Nucleus accumbens (tissue), 56 donors: ENCODE measurements at regions not wholly inside any gene's neighbourhood (a gene's known extent, or its start where the extent isn't known, plus 50 kb on each side); places are given as distances from the start of the nearest gene placed in this dataset.

ENCODE experiments used
- DNase-seq, 56 donors: peaks; one replicate each; lab custom pipeline; 2025; lab: John Stamatoyannopoulos, UW

DNA sequence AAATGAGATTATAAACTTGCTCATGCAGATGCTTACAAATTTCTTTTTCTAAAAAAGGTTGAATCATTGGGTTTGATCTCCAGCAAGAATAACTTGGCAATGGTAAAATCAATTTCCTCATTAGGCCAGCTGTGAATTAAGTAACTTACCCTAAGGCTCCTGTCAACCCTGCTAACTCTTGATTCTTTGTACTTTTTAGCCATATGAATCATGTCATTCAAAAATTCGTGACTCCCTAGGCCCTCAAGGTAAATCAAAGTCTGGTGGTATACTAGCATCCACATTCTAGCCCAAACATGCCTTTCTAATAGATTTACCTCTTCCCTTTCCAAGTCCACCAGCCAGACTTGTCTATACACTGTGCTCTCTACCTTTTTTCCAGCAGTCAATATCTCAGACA is 420.8 kb upstream of the BRINP1 start:
- no peak for DNase-seq

- DNase-seq, result no peak
These were observed 419.7 kb upstream of the BRINP1 start for GRCh38 chr9:119788921-119789320.

DNA sequence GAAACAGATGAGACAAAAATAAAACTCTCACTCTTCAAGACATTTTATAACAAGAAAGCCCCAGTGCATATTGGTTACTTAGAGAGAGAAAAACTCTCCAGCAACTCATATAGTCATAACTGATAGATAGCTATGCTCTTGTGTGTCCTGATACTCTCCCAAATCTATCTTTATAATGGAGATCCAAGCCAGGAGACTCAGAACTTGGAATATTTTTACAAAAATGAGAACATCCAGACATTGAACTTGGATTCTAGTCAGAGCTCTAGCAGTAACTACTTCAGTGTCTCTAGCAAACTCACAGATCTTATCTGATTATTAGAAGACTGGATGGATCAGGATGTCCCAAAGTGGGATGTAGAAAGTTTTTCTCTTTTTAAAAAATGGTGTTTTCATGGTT is 412.7 kb upstream of the BRINP1 start:
- DNase-seq, result no peak

GRCh38 chr9:119775410-119775809 is 406.2 kb upstream of the BRINP1 start:
- no peak for DNase-seq

GRCh38 chr9:119773823-119774222 is 404.6 kb upstream of the BRINP1 start:
- DNase-seq, result no peak

DNA sequence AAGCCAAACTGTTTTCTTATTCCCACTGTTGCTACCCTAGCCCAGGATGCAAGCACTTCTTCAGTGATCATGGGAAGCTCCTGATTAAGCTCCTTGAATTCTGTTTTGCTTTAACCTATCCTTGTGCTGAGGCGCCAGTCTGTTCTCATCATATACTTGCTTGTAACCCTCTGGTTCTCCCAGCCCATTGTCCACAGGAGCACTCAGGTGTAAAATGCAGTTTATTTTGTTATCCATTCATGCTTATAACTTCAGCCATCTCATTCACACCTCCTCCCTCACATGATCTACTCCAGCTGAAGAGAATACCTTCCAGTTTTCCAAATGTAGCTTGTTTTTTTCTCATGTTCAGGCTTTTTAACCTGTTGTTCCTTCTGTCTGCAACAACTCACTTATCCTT is 402.1 kb upstream of the BRINP1 start:
- DNase-seq, result no peak

DNA sequence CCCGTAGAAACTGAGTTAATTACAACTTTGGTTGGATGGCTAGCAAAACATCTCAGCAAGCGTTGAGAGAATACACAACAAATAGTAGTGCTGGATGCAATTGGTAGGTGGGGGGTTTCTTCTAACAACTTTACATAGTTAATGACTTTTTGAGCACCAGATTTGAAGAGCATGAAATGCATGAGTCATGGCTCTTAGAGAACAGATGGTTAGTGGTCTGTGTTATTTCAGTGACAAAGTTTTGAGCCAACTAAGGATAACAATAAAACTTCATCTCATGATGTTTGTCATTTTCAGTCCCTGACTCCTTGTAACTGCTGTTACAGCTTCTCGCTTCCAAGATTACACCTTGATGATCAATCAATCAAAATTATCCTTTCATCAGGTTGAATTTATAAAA is 399.0 kb upstream of the BRINP1 start:
- no peak for DNase-seq

- DNase-seq, result no peak
These were observed 396.5 kb upstream of the BRINP1 start for GRCh38 chr9:119765632-119766175.

- no peak for DNase-seq
These were observed 394.0 kb upstream of the BRINP1 start for GRCh38 chr9:119763260-119763659.

- no peak for DNase-seq
These were observed 392.6 kb upstream of the BRINP1 start for GRCh38 chr9:119761812-119762211.

GRCh38 chr9:119758990-119759389 is 389.8 kb upstream of the BRINP1 start:
- no peak for DNase-seq

DNA sequence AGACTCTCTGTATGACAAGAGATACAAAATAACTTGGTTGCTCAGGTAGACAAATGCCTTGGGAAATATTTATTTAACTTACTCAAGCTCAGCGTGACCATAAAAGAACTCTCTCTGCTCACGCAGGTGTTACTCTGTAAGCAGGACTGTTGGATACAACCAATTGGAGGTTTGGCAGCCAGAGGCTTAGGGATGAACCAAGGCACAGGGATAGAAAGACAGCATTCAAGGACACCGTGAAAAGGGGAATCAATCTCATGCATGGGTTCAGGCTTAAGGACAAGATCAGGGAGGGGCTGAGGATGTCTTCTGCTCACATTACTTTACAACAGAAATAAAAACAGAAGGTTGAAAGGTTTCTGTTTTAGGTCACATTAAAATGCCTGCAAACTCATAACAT is 389.0 kb upstream of the BRINP1 start:
- DNase-seq, result no peak

DNA sequence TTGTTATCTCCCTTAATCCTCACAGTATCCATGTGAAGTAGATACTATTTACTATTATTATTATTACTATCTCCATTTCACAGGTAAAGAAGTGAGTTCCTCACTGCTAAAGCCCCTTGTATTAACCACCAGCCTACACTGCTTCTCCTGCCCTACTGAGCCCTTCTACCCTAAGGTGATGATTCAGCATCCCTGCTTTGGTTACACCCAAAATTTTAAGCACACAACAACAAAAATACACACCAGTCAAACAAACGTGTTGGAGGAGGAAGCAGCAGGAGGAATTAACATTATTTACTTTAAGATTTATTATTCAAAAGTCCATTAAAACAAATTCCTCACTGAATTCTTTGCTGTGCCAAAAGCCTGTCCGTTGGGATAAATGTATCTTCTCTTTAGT is 370.2 kb upstream of the BRINP1 start:
- no peak for DNase-seq

DNA sequence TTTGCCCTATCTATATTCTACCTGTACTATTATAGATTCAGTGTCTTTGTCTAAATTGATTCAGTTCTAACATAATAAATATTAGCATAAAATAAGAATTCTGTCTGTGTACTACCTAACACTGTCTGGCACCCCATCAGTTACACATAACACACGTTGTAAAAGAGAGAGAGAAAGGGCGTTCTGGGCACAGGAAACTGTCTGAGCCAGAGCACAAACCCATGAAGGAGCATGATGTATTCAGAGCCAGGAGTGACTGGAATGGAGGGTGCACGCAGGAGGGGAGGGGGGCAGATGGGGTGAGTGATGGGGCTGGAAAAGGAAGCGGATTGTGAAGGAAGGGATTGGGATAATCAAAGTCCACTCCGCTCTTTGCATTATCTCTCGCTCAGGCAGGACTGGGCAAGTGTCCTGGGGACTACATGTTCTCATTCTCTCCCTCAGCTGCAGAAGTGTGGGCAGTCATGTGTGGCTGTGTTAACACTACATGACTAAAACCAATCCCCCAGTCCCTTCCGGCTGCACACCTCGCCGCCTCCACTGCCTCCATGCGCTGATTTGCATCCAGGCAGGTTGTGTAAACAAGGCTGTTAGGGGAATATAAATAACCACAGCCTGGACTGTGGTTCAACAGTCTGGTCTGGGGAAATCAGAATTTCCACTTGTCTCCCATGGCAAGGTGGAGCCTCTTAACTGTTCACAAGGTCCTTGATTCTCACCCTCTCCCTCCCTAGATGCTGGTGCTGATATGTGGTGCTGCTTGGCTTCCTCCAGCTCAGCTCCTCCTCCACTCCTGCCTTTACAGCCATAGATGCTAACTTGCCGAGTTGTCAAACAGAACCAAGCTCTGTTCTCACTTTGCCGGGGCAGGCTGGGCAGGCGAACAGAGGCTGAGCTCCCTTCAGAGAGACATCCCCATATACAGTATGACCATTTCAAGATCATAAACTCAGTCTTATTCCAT is 367.5 kb upstream of the BRINP1 start:
- no peak for DNase-seq

DNA sequence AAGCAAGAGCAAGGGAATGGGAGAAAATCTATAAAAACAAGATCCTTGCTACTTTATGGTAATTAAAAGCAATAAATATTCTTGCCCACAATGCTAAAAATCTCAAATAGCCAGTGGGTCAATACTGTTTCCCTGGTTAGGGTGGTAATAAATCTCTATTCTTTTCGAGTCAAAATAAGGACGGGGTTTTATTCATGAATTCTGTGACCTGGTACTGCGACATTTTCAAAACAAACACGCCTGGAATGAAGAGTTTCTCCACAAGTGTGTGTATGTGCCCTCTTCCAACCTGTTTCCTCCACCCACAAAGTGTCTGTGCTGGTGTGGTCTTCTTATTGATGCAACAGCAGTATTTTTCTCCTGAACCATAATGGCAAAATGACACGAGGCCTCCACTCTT is 358.8 kb upstream of the BRINP1 start:
- DNase-seq, result no peak

DNA sequence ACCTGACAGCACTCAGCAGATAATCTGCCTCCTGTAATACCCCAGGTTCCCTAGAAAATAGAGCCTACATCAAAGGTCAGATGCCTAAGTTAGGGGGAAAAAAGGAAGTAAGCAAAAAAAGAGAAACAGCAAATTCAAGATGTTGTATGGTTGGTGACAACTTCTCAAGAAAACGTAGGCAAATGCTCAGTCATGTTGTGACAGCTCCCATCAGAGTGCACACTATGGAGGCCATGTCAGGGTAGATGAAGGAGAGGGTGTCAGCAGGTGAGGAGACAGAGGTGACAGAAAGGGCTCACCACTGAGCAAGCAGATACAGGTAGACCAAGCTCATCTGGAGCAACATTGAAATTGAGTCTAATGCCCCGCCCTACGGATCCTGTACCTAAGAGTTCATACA is 356.8 kb upstream of the BRINP1 start:
- DNase-seq, result no peak

DNA sequence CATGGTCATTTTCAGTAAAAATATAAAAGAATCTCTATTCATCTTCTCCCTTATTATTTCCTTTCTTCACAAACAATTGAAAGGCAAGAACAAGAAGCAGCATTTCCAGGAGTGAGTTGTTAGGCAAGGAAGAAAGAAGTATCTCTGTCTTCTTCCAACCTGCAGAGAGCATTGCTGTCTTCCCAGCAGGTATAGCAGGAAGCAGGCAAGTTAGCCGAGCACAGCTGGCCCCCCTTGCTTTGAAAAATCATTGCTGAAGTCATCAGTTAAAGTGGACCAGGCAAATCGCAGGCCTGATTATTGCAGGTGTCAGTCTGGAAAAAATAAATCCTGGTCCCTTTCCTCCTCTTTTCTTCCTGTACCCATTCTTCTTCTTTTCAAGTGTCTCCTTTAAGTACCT is 353.1 kb upstream of the BRINP1 start:
- DNase-seq, result no peak

DNA sequence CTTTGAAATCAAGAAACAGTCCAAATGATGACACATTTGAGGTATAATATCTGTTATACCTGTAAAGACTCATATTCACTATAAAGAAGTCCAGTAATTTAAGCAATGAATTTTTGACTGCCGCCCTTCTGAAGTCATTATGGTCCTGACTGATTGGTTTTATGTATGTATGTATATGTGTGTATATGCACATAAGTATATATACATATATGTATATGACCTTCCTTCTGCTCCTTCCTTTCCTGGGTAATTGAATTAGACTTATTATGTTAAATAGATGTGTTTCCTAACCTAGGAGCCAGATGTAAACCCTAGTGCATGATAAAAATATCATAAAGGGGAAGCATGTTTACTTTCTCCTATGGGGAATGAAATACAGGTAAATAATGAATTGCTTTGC is 343.1 kb upstream of the BRINP1 start:
- no peak for DNase-seq

GRCh38 chr9:119709431-119709830 is 340.2 kb upstream of the BRINP1 start:
- DNase-seq, result no peak

DNA sequence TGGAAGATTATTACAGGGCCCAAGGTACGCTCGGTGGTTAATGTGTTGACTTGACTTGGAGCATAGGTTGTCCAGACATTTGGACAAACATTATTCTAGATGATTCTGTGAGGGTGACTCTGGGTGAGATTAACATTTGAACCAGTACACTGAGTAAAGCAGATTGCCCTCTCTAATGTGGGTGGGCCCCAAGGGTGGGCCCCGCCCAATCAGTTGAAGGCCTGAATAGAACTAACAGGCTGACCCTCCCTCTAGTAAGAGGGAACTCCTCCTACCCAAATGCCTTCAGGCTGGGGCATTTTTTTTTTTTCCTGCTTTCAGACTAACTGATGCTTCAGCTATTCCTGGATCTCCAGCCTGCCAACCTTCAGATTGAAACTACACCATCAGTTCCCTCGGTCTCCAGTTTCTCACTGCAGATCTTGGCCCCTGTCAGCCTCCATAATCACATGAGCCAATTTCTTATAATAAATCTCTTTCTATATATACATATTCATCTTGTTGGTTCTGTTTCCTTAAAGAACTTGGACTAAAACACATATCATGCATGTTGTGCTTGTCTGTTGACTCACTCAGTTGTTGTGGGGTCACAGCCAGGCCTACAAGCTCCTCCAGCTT is 338.1 kb upstream of the BRINP1 start:
- DNase-seq, result no peak

GRCh38 chr9:119701651-119702050 is 332.4 kb upstream of the BRINP1 start:
- DNase-seq, result no peak

DNA sequence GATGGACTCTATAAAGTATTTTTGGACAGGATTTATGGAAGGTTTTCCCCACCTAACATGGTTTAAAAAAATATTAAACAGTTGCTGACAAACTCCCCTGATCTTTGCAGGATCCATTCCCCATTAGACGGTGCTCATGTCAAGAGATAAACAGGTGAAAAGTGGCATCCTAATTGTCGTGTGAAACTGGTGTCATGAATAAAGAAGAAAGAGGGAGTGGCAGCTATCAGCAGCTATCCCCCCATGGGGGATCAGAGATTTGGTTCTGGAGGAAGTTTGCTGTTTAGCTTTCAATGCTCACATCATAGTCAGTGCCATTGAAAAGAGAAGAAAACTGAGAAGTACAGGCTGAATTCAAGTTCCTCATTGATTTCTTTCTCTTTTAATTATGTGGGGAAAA is 329.3 kb upstream of the BRINP1 start:
- no peak for DNase-seq
